T-helper 17 cell (primary cell): ENCODE measurements at regions not wholly inside any gene's neighbourhood (a gene's known extent, or its start where the extent isn't known, plus 50 kb on each side); places are given as distances from the start of the nearest gene placed in this dataset.
"Not testable (repeated sequence)": the region's sequence is repeated elsewhere in the genome, so short reads cannot be mapped to it uniquely, and the experiment has no call there.

Experiments
- ATAC-seq: fragments of 150-1000 bp; cut with Tn5 transposase; 2 replicates; pipeline ENCODE4 v1.10.0; 2021; ENCODE audit warnings: mild to moderate bottlenecking, moderate library complexity
- DNase-seq, 3 donors: peaks; one replicate each; pipeline versions ENCODE4 v3.0.0 to v3.0.0-alpha.2; 2020 to 2021
- H3K9me3 ChIP-seq: one replicate; pipeline ENCODE4 v1.7.0; 2013; ENCODE audit warnings: low read length, mild to moderate bottlenecking; ENCODE audit not compliant: control insufficient read depth, poor library complexity, severe bottlenecking
- H3K27ac Mint-ChIP-seq: one replicate; pipeline ENCODE4 v1.8.0; 2022; ENCODE audit warnings: mild to moderate bottlenecking, moderate library complexity, mixed read lengths
- H3K27me3 Mint-ChIP-seq: one replicate; pipeline ENCODE4 v1.8.0; 2022; ENCODE audit warnings: mixed read lengths
- H3K36me3 Mint-ChIP-seq: one replicate; pipeline ENCODE4 v1.8.0; 2022; ENCODE audit warnings: low read depth, mixed read lengths
- H3K4me1 Mint-ChIP-seq: one replicate; pipeline ENCODE4 v1.8.0; 2022; ENCODE audit warnings: mild to moderate bottlenecking, mixed read lengths
- H3K4me3 Mint-ChIP-seq: one replicate; pipeline ENCODE4 v1.8.0; 2022; ENCODE audit warnings: mild to moderate bottlenecking, moderate library complexity, mixed read lengths

DNA sequence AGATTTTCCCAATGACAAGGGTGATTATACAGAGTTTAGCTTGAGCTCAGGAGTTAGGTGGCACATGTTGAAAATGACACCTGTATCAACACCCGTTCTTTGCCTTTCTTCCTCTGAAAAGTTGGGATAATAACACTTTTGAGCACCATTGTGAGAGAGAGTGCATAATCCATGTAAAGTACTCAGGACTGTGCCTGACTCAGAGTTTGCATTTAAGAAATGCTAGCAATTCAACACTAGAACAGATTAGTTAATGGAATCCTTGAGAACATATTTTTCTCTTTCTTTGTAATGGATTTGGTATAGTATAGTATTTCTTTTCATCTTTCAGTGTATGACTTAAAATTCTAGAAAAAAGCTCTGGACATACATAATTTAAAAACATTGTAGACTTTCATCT, 449.2 kb downstream of the GJA1 start:
- H3K27me3 Mint-ChIP-seq, result no peaks in the 10 kb centered on the region

DNA sequence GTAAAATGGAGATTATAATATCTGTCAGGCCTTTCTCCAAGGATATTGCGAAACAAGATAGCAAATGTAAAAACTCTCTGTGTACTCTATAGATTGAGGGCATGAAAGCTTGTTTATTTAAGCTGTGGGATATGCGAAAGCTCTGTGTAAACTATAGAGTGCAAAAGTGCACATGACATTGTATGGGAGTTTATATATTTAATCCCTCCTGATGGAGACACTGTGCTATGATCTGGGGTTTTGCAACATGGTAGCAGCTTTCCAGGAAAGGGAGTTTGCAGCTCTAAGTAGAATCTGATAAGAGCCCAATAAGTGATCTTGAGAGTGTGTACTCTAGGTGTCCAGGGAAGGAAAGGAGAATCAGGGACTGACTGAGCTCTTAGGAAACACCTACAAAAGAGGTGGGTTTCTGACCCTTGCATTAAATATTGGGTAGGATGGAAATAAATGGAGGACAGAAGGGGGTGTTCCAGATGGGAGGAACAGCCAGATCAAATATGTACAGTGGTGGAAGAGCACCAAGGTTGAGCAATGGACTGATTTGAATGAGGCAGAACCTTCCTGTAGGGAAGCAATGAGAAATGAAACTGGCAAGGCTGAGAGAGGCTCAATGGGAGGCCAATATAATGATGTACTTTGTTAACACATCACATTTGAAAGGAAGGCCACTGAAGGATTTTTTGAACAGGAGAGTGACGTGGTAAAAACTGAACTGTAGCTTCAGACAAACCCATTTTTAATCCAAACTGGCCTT, 450.1 kb downstream of the GJA1 start:
- no peaks in the 10 kb centered on the region for H3K36me3 Mint-ChIP-seq
- ATAC-seq (no peak), DNase-seq (no peak)
- no peak overlapping the region for H3K27ac Mint-ChIP-seq
- H3K9me3 ChIP-seq, result no peaks in the 10 kb centered on the region
- no peaks in the 10 kb centered on the region for H3K4me1 Mint-ChIP-seq
- no peaks in the 10 kb centered on the region for H3K27me3 Mint-ChIP-seq
- H3K4me3 Mint-ChIP-seq, result no peak overlapping the region

More for the DNA sequence above, 449.2 kb downstream of the GJA1 start:
- no peaks in the 10 kb centered on the region for H3K4me1 Mint-ChIP-seq
- ATAC-seq (no peak), DNase-seq (no peak)
- no peak overlapping the region for H3K27ac Mint-ChIP-seq
- H3K4me3 Mint-ChIP-seq, result no peak overlapping the region
- no peaks in the 10 kb centered on the region for H3K36me3 Mint-ChIP-seq
- no peaks in the 10 kb centered on the region for H3K9me3 ChIP-seq

GRCh38 chr6:121886223-121886830, 450.9 kb downstream of the GJA1 start:
- H3K27ac Mint-ChIP-seq, result no peak overlapping the region
- H3K36me3 Mint-ChIP-seq, result no peaks in the 10 kb centered on the region
- H3K9me3 ChIP-seq, result no peaks in the 10 kb centered on the region
- no peak overlapping the region for H3K4me3 Mint-ChIP-seq
- no peaks in the 10 kb centered on the region for H3K4me1 Mint-ChIP-seq
- ATAC-seq (no peak), DNase-seq (no peak)
- no peaks in the 10 kb centered on the region for H3K27me3 Mint-ChIP-seq

DNA sequence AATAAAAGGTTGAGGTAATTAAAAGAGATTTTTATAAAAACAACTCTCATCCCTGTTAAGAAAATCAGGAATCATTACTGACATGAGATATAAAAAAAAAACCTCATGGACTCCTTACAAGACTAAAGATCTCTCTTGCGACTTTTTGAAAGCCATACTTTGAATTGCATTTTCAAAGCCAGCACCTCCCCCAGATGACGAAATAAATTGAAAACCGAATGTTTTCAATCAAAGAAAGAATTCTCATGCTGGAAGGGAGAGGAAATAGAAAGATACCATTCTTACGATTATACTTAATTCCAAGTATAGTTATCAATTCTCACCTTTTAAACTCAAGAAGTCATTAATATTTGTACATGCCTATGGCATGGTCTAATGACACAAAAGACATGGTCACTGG, 452.3 kb downstream of the GJA1 start:
- ATAC-seq, result no peak

DNA sequence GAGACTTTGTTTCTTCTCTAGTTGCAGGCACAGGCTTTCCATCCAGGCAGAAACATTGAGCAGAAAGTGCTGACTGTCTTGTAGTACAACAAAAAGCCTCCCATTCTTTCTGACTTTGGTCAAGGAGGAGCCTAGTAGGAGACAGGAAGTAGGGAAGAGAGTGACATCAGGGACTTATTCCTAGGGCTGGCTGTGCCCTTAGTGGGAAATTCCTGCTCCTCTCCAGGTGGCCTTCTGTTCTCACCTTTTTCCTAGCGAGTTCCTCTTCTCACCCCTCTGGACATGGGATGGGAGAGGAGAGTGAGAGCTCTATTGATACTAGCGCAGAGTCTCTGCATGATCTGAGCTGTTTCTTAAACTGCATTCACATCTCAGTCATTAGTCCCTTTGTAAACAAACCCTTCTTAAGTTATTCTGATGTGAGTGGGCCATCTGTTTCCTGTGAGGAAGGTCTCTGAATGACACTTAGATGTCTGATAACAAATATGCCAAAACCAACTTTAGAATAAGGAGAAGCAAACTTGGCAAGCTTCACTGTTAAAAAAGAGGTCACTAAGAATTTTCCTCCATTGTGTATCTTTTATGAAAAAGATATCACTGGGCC, 455.0 kb downstream of the GJA1 start:
- no peak for ATAC-seq
- no peak overlapping the region for H3K4me3 Mint-ChIP-seq

More for the DNA sequence above, 452.3 kb downstream of the GJA1 start:
- no peak overlapping the region for H3K4me3 Mint-ChIP-seq
- H3K4me1 Mint-ChIP-seq, result no peaks in the 10 kb centered on the region
- no peaks in the 10 kb centered on the region for H3K9me3 ChIP-seq
- no peaks in the 10 kb centered on the region for H3K27me3 Mint-ChIP-seq
- no peak for DNase-seq
- no peak overlapping the region for H3K27ac Mint-ChIP-seq
- no peaks in the 10 kb centered on the region for H3K36me3 Mint-ChIP-seq

GRCh38 chr6:121895731-121896130, 460.3 kb downstream of the GJA1 start:
- not testable (repeated sequence) for H3K4me1 Mint-ChIP-seq, H3K27me3 Mint-ChIP-seq, H3K9me3 ChIP-seq, ATAC-seq, H3K27ac Mint-ChIP-seq, H3K4me3 Mint-ChIP-seq, DNase-seq, H3K36me3 Mint-ChIP-seq

More for the DNA sequence above, 455.0 kb downstream of the GJA1 start:
- H3K4me1 Mint-ChIP-seq, result no peaks in the 10 kb centered on the region
- no peaks in the 10 kb centered on the region for H3K36me3 Mint-ChIP-seq
- no peak for DNase-seq
- no peak overlapping the region for H3K27ac Mint-ChIP-seq
- H3K27me3 Mint-ChIP-seq, result no peaks in the 10 kb centered on the region
- no peaks in the 10 kb centered on the region for H3K9me3 ChIP-seq

DNA sequence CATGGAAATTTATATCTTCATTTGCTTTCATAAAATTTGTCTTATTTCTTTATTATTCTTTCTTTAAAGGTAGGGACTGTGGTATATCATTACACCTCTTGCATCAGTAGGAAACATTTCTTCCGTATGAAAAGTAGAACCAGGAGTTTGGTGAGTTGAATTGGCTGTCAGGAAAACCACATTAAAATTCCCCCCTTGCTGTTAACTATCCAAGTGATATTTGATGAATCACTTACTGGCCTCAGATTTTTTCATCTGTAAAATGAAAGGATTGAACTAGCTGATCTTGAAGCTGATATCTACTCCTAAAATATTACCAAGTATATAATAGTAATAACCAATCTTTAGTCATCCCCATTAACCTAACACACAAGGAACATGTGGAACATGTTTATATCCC, 460.9 kb downstream of the GJA1 start:
- H3K9me3 ChIP-seq, result no peaks in the 10 kb centered on the region
- DNase-seq (no peak), ATAC-seq (no peak)
- no peak overlapping the region for H3K27ac Mint-ChIP-seq
- H3K36me3 Mint-ChIP-seq, result no peaks in the 10 kb centered on the region
- no peaks in the 10 kb centered on the region for H3K4me1 Mint-ChIP-seq
- no peaks in the 10 kb centered on the region for H3K27me3 Mint-ChIP-seq
- H3K4me3 Mint-ChIP-seq, result no peak overlapping the region

DNA sequence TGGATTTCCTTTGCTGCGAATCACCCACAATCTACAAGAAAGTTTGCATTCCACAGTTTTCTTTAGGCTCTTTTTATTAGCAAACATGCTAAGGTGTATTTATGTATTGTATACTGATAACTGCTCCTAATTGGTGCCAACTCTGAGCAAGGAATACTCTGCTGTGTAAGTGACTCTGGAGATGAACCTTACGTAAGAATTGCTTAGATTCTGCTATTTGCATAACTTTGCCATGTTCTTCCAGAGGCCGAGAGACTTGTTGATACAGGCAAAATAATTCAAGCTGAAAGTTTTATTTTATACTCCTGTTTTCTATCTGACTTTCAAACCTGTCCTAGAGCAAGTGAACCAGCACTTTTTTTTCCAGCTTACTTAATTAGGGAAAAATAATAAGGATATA, 461.3 kb downstream of the GJA1 start:
- no peak for ATAC-seq

GRCh38 chr6:121897337-121897760, 461.9 kb downstream of the GJA1 start:
- DNase-seq, result no peak
- H3K4me3 Mint-ChIP-seq, result no peak overlapping the region

More for the DNA sequence above, 461.3 kb downstream of the GJA1 start:
- H3K27ac Mint-ChIP-seq, result no peak overlapping the region
- H3K4me1 Mint-ChIP-seq, result no peaks in the 10 kb centered on the region
- no peaks in the 10 kb centered on the region for H3K9me3 ChIP-seq
- H3K4me3 Mint-ChIP-seq, result no peak overlapping the region
- no peaks in the 10 kb centered on the region for H3K36me3 Mint-ChIP-seq
- H3K27me3 Mint-ChIP-seq, result no peaks in the 10 kb centered on the region
- no peak for DNase-seq

DNA sequence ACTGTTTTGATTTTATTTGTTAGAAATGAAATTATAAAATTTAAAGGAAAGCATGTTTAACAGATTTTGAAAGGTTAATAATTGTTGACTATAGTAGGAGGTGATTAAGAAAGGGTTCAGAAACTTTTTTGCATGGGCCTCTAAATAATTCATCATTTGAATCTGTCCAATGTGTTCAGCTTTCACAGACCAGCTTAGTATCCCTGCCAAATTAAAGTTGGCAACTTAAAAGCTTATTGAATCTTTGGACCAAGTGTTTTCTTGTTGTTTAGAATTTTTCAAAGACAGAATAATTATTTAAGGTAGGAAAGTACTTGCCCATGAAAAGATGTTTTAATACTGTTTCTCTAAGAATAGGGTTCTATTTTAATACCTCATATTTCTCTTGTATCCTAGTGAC, 466.0 kb downstream of the GJA1 start:
- Mint-ChIP-seq H3K36me3 (no peaks in the 10 kb centered on the region), H3K27ac (no peak overlapping the region), H3K4me1 (no peaks in the 10 kb centered on the region), H3K27me3 (no peaks in the 10 kb centered on the region), H3K4me3 (no peak overlapping the region)
- H3K9me3 ChIP-seq, result no peaks in the 10 kb centered on the region
- ATAC-seq (no peak), DNase-seq (no peak)

More at GRCh38 chr6:121897337-121897760, 461.9 kb downstream of the GJA1 start:
- H3K27ac Mint-ChIP-seq, result no peak overlapping the region
- no peaks in the 10 kb centered on the region for H3K36me3 Mint-ChIP-seq
- no peaks in the 10 kb centered on the region for H3K27me3 Mint-ChIP-seq
- no peaks in the 10 kb centered on the region for H3K9me3 ChIP-seq
- no peaks in the 10 kb centered on the region for H3K4me1 Mint-ChIP-seq
- ATAC-seq, result no peak

- Mint-ChIP-seq H3K27ac (no peak overlapping the region), H3K36me3 (no peaks in the 10 kb centered on the region), H3K4me1 (no peaks in the 10 kb centered on the region), H3K27me3 (no peaks in the 10 kb centered on the region), H3K4me3 (no peak overlapping the region)
- DNase-seq, result no peak
- no peaks in the 10 kb centered on the region for H3K9me3 ChIP-seq
- no peak for ATAC-seq
Observed at GRCh38 chr6:121904559-121904958, 469.1 kb downstream of the GJA1 start.

- H3K9me3 ChIP-seq, result no peaks in the 10 kb centered on the region
- Mint-ChIP-seq H3K4me3 (no peak overlapping the region), H3K4me1 (no peaks in the 10 kb centered on the region), H3K27ac (no peak overlapping the region), H3K27me3 (no peaks in the 10 kb centered on the region), H3K36me3 (no peaks in the 10 kb centered on the region)
- DNase-seq, result no peak
- ATAC-seq, result no peak
Observed at GRCh38 chr6:121912905-121913304, 477.5 kb downstream of the GJA1 start.

DNA sequence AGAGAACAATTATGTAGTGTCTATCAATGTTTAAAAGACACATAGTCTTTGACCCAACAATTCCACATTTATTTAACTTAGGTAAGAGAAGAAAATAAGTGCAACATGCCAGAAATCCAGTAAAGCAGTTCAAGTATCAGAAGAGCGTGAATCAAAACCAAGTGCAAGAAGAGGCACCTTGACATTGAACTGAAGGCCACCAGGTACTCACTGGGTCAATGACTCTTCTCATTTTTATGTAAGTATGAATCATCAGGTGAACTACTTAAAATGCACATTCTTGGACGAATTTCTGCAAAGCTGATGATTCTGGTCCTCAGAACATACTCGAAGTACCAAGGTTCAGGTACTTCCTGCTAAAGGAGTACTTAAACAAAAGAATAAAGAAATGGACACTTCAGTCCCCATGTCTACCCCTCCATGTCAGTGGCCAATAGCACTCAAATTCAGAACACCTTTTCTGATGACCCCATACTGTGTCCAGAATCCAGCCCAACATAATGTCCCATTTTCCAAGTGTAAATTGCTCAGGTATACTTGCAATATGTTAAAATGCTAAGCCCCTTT, 481.9 kb downstream of the GJA1 start:
- no peak for DNase-seq
- H3K9me3 ChIP-seq, result no peaks in the 10 kb centered on the region
- Mint-ChIP-seq H3K4me1 (no peaks in the 10 kb centered on the region), H3K4me3 (no peak overlapping the region), H3K36me3 (no peaks in the 10 kb centered on the region), H3K27ac (no peak overlapping the region), H3K27me3 (no peaks in the 10 kb centered on the region)
- no peak for ATAC-seq
